SKM-1 (cell line): ENCODE measurements at regions not wholly inside any gene's neighbourhood (a gene's known extent, or its start where the extent isn't known, plus 50 kb on each side); places are given as distances from the start of the nearest gene placed in this dataset.

Experiments used
- DNase-seq: peaks from one replicate; lab custom pipeline; 2025; ENCODE audit not compliant: unreplicated experiment; lab: John Stamatoyannopoulos, UW

- DNase-seq, result no peak
Measured at GRCh38 chr13:44210525-44210924, 163.1 kb upstream of the SERP2 start.

GRCh38 chr13:44211286-44211685, 162.3 kb upstream of the SERP2 start:
- DNase-seq, result no peak

DNA sequence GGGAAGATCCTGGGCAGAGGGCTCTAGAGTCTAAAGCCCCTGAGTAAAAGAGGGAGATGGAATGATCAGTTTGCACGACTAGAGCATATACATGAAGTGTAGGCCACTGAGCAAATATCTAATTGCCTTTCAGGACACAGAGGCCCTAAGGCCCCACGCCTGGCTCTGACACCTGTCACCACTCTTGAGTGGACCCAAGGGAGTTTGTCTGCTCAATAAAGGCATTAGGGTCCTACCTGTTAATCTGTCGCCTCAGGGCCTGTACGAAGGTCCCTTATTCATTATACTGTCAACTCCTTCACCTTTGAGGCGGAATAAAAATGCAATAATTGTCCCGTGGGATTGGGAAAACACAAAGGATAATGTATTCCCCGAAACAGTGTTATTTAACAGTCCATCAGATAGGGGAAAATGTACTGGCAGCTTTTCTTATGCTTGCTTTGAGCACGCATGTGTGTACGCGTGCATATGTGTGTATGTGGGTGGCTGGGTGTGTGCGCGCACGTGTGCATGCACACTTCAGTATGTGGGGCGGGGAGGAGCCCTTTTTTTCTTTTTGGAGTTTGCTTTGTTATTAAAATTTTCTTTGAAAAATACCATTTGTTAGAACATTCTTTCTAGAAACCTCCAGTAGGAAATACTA, 161.8 kb upstream of the SERP2 start:
- DNase-seq, result no peak

DNA sequence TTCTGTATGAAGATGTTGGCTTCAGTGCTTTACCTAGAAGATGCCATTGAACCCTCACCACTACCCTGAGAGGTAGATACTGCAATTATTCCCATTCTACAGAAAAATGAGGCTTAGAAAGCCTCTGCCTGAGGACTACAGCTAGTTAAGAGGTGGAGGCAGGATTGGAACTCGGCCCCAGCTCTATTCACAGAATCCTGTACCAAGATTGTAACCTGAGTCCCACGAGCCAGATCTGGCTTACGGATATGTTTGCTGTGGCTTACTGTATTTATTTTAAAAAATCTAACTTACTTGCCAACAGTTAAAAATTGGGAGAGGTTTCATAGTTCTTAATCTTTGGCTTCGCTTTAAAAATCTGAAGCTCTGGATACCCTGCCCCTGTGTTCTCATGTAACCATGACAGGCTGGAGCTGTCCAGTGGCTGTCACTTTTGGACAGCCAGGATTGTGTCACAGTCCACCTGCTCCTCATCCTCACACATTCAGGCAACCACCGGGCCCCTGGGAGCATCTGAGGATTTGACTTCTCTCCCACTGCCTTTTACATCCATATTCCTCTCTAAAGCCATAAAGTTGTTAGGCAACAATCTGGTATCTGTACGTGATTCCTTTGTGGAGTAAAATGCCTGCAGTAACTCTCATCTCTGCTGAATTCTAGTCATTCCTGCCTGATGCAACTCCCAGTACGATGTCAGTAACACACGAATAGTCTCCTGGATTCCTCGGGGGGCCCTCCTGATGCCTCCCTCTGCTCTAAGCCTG, 160.8 kb upstream of the SERP2 start:
- DNase-seq, result no peak

DNA sequence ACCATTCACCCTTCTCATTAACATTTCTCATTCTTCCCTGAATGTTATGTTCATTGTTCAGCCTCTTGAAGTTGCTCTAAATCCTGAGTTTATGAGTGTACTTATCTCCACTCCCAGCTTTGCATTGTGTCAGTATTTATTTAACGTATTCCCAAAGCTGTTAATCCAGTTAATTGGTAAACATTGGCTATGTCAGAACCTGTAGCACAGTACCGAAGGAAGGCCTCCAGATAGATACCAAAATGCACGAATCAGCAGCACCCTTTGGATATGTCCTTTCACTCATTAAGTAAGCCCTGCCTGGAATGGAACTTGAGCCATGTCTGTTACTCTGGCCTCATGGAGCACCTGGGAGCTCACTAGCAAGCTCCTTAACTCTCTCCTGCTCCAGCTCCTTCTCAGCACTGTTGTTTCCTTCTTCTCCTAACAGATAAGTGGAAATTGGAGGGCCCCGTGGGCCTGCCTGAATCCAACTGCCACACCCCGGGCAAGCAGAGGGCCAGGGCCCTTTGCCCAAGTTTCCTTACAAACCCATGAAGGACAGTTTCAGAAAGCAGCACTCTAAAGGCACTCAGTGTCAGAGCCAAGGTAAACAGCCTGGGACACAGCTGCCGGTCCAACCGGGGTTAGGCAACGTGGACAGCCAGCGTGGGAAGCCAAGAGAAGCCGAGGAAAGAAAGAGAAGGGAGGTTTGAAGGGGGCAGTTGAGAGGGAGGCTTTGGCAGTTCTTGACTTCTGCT, 155.0 kb upstream of the SERP2 start:
- no peak for DNase-seq

- DNase-seq, result no peak
Measured at GRCh38 chr13:44219577-44220548, 153.8 kb upstream of the SERP2 start.

- no peak for DNase-seq
Measured at GRCh38 chr13:44220948-44221347, 152.7 kb upstream of the SERP2 start.

- no peak for DNase-seq
Measured at GRCh38 chr13:44221657-44222056, 152.0 kb upstream of the SERP2 start.

DNA sequence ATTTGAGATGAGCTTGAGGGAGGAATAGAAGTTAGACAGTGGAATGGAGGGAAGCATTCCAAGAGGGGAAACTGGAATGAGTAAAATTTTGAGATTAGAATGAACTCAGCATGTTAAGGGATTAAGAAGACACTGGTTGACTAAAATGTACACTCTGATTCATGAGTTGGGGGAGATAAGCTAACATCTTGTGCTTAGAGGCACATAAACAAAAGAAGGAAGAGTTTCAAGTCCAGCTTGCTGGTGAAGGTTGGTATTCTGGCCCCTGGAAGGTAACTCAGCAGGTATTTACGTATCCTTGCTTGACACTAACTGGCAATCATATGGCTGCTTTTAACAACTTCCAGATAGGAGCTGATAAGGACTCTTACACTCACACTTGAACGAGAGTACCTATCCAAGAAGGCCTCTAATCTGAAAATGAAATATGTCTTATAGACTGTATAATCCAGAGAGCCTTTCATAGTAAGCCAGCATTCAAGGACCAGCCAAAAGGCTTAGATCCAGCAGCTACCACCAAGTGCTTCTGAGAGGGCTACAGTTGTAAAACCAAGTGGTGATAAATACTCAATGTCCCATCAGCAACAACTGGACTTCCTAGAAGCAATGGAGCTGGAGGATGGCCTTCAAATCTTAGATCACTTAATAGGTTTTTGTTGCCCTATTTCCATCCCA, 149.7 kb upstream of the SERP2 start:
- no peak for DNase-seq

DNA sequence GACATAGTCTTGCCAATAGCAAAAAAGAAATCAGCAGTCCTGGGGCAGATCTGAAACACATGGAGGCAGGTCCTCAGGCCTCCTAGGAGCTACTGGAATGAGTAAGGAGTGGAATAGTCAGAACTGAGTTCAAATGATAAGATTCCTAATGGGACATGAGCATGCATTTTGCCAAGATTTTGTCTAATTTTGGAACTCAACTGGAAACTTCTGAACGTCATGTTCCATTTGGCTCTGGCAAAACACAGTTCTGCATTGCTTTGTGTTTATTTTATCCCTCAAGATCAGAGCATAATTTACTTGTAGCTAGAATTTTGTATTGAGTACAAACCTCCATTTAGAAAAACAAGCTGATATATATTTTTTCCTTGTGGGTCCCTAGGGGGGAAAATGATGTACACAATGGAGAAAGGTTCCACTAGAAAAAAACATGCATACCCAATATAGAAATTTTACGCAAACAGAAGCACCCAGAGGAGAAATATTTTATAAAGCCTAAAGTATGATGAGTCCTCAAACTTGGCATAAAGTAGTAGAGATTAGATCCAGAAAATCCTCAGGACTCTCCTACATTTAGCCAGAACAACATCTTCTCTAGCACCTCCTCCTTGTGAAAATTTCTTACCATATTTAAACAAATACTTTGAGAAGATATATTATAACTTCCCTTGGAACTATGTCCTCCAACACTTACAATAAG, 149.0 kb upstream of the SERP2 start:
- DNase-seq, result no peak

- no peak for DNase-seq
Measured at GRCh38 chr13:44229371-44230030, 144.1 kb upstream of the SERP2 start.

DNA sequence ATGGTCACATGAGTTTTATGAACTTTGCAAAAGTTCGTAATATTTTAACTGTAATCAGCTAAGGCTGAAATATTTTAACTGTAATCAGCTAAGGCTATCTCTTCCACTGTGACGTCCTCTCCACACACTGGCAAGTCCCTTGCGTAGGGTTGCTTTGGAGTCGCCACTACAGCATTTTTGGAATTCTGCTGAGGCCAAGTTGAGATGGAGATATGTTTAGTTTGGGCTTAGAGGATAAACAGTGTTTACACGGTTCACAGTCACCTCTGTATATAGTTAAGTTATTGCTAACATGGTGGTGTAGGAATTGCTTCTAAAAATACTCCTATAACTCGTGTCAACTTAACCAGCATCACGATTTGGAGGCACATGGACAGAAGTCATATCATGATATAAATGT, 143.6 kb upstream of the SERP2 start:
- DNase-seq, result no peak

- DNase-seq, result no peak
Measured at GRCh38 chr13:44230736-44231135, 142.9 kb upstream of the SERP2 start.

DNA sequence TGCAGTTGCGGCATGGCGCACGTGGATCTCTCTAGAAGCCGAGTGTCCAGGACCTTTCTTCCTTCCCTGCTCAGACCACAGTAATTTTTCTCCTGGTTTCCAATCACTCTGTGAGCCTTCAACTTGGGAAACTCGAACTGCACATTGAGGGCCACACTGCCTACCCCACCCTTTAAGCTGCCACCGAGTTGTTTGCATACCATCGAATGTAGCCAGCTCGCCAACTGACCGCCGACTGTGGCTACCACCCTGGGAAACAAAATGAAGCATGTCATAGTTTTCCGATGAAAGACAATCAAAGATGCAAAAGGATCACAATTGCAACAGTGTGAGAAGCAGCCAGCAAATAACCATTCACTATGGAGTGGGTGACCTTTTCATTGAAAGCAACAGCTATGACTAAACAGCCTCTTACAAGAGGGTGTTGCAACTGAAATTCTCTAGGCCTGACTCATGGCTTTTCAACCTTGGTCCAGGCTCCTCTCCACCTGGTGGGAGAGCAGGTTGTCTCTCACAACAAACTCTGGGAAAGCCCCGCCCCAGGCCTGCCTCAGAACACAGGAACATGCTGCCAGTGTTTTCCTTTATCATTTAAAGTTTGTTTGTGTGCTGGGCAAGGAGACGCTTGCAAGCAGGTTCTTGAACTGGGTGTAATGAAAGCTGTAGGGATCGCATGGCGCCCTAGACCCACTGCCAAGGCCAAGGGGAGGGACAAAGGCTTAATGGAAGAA, 141.7 kb upstream of the SERP2 start:
- no peak for DNase-seq

GRCh38 chr13:44232774-44233173, 140.8 kb upstream of the SERP2 start:
- DNase-seq, result no peak

DNA sequence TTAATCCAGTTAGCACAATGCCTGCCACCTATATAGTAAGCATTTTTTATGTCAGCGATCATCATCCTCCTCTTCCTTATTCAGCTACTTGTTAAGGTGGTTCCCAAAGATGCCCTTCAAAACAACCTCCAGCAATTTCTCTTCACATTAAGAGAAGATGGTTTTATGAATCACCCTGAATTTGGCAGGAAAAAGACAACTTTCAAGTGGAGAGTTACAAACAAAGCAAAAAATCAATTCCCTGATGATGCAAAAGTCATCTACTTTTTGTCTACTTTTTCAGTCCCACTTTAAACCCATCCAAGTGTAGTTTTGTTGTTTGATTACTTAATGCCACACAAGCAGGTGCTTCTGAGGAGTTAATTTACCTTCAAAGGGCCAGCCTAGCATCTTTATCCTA, 139.1 kb upstream of the SERP2 start:
- DNase-seq, result no peak

DNA sequence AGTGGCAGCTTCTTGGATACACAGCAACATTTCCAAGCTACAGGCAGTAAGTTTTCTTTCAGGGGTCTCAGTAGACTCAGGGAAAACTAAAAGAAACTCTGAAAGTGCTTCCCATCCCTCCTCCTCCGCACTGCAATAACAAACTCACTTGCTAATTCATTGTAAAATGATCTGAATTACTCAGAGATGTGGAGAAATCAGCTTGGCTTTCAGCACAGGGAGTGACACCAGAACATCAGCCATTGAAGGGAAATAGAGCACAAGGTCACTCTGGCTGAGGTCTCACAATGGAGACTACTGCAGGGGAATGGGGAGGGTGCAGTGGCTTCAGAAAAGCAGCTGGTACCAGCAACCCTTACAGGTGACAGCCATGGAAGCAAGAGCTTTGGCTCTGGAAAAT, 137.3 kb upstream of the SERP2 start:
- DNase-seq, result no peak

- DNase-seq, result no peak
Measured at GRCh38 chr13:44236801-44237207, 136.8 kb upstream of the SERP2 start.
